ENCODE measurements at regions not wholly inside any gene's neighbourhood (a gene's known extent, or its start where the extent isn't known, plus 50 kb on each side); places are given as distances from the start of the nearest gene placed in this dataset.
"Not testable (repeated sequence)": the region's sequence is repeated elsewhere in the genome, so short reads cannot be mapped to it uniquely, and the experiment has no call there.

- no peak for DNase-seq
Measured at GRCh38 chr5:57727591-57727990, 245.0 kb upstream of the ACTBL2 start.

- no peak for DNase-seq
Measured at GRCh38 chr5:57725658-57726504, 243.3 kb upstream of the ACTBL2 start.

- no peak for DNase-seq
Measured at GRCh38 chr5:57724836-57725235, 242.2 kb upstream of the ACTBL2 start.

- DNase-seq, result no peak
Measured at GRCh38 chr5:57721226-57721625, 238.6 kb upstream of the ACTBL2 start.

GRCh38 chr5:57720656-57721055 is 238.0 kb upstream of the ACTBL2 start:
- no peak for DNase-seq

GRCh38 chr5:57719216-57719615 is 236.6 kb upstream of the ACTBL2 start:
- DNase-seq, result no peak

- DNase-seq, result peak; percentile 2 to 4
Measured at GRCh38 chr5:57718155-57718554, 235.5 kb upstream of the ACTBL2 start.

- no peak for DNase-seq
Measured at GRCh38 chr5:57717555-57717954, 234.9 kb upstream of the ACTBL2 start.

- DNase-seq, result no peak
Measured at GRCh38 chr5:57716661-57717060, 234.1 kb upstream of the ACTBL2 start.

- no peak for DNase-seq
Measured at GRCh38 chr5:57715296-57715695, 232.7 kb upstream of the ACTBL2 start.

GRCh38 chr5:57713535-57713934 is 230.9 kb upstream of the ACTBL2 start:
- not testable (repeated sequence) for DNase-seq

GRCh38 chr5:57711946-57712345 is 229.3 kb upstream of the ACTBL2 start:
- DNase-seq, result no peak

GRCh38 chr5:57711471-57711870 is 228.9 kb upstream of the ACTBL2 start:
- DNase-seq, result no peak

- DNase-seq, result no peak
Measured at GRCh38 chr5:57710126-57710525, 227.5 kb upstream of the ACTBL2 start.

GRCh38 chr5:57705769-57706168 is 223.2 kb upstream of the ACTBL2 start:
- DNase-seq, result peak in 1 of 2 donors; percentile 24

GRCh38 chr5:57703721-57704120 is 221.1 kb upstream of the ACTBL2 start:
- DNase-seq, result no peak

- DNase-seq, result no peak
Measured at GRCh38 chr5:57700484-57700883, 217.9 kb upstream of the ACTBL2 start.

GRCh38 chr5:57700072-57700471 is 217.5 kb upstream of the ACTBL2 start:
- no peak for DNase-seq

- DNase-seq, result no peak
Measured at GRCh38 chr5:57698802-57699201, 216.2 kb upstream of the ACTBL2 start.

GRCh38 chr5:57698086-57698485 is 215.5 kb upstream of the ACTBL2 start:
- DNase-seq, result no peak

- no peak for DNase-seq
Measured at GRCh38 chr5:57696825-57697570, 214.4 kb upstream of the ACTBL2 start.

- no peak for DNase-seq
Measured at GRCh38 chr5:57696389-57696769, 213.8 kb upstream of the ACTBL2 start.

- DNase-seq, result no peak
Measured at GRCh38 chr5:57695706-57696388, 213.2 kb upstream of the ACTBL2 start.
